ENCODE measurements at regions not wholly inside any gene's neighbourhood (a gene's known extent, or its start where the extent isn't known, plus 50 kb on each side); places are given as distances from the start of the nearest gene placed in this dataset.

- TF ChIP-seq KDM5A (IDR thresholded peaks at IDR 0.05; ENCODE audit: low read length) (no peak), ATF2 (IDR thresholded peaks at IDR 0.05; ENCODE audit: low read length) (no peak), TCF12 (IDR thresholded peaks at IDR 0.05; ENCODE audit: low read depth, low read length) (no peak), POLR2A (IDR thresholded peaks at IDR 0.05; ENCODE audit: control extremely low read depth in 1 of 2, low read depth in 2 of 2, low read length in 2 of 2) (no peak), CTBP2 (IDR thresholded peaks at IDR 0.05; ENCODE audit: borderline replicate concordance, insufficient read depth, insufficient read length, low read length) (no peak), CHD2 (IDR thresholded peaks at IDR 0.05; ENCODE audit: low read length) (no peak), MAFK (IDR thresholded peaks at IDR 0.05; ENCODE audit: low read depth, low read length) (no peak)
These were observed 177.4 kb upstream of the UBL3 start (continued) for GRCh38 chr13:30027569-30028455.
